ENCODE measurements at regions not wholly inside any gene's neighbourhood (a gene's known extent, or its start where the extent isn't known, plus 50 kb on each side); places are given as distances from the start of the nearest gene placed in this dataset.

GRCh38 chr1:221910222-221910621 lies 168.3 kb upstream of the DUSP10 start:
- no peak for TF ChIP-seq CTCF (IDR thresholded peaks at IDR 0.05)
- Histone ChIP-seq H3K4me1 (no peaks in the 10 kb centered on the region), H3K27ac (no peak overlapping the region), H3K9me3 (ENCODE audit: control insufficient read depth, low read length) (no peaks in the 10 kb centered on the region), H3K4me2 (ENCODE audit: low read length) (no peak overlapping the region), H3K36me3 (ENCODE audit: control insufficient read depth, insufficient read depth, low read length) (no peaks in the 10 kb centered on the region), H3K27me3 (ENCODE audit: control insufficient read depth, insufficient read depth, low read length) (no peaks in the 10 kb centered on the region), H3K9ac (no peak overlapping the region), H3K4me3 (ENCODE audit: low read depth, low read length) (no peak overlapping the region), H2AFZ (no peak overlapping the region), H3K79me2 (no peaks in the 10 kb centered on the region)

- Histone ChIP-seq H3K36me3 (ENCODE audit: control insufficient read depth, insufficient read depth, low read length) (no peaks in the 10 kb centered on the region), H3K9ac (no peak overlapping the region), H3K4me2 (ENCODE audit: low read length) (no peak overlapping the region), H3K79me2 (no peaks in the 10 kb centered on the region), H2AFZ (no peak overlapping the region), H3K4me3 (ENCODE audit: low read depth, low read length) (no peak overlapping the region), H3K9me3 (ENCODE audit: control insufficient read depth, low read length) (no peaks in the 10 kb centered on the region), H3K27me3 (ENCODE audit: control insufficient read depth, insufficient read depth, low read length) (no peaks in the 10 kb centered on the region), H3K4me1 (no peaks in the 10 kb centered on the region), H3K27ac (no peak overlapping the region)
- no peak for TF ChIP-seq CTCF (IDR thresholded peaks at IDR 0.05)
Observed at GRCh38 chr1:221908573-221908972, 166.7 kb upstream of the DUSP10 start.

DNA sequence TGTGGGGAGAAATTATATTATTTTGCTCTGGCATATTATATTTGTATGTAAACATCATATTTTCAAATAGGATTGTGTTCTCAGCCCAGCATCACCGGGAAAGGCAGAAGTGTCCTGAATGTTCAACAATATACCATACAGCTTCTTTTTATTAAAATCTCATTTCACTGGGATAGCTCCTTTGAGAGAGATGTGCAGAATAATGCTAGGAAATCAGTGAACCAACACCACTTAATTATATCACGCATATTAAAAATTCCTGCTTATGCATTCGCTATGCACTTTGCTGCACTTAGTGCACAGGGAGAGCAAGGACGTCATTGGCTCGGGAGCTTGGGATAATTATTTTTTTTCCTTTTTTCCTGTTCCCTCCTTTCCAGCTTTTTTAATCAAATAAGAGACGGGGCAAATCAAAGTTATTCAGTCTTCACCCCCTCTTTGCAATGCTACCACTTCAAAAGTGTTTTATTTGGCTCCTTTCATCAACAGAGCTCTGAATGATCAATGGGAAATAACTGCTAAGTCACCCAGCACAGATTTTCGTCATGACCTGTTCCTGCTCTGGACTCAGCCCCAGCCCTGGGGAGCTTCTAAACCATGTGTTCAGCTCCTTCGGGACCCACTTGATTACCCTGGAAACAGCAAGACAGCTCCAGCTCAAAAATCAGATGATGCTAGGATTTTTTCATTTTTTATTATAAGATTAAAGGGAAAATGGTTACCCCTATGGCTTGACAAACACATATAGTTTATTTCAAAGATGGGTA lies 165.5 kb upstream of the DUSP10 start:
- no peaks in the 10 kb centered on the region for H3K27me3 ChIP-seq (ENCODE audit: control insufficient read depth, insufficient read depth, low read length)
- no peaks in the 10 kb centered on the region for H3K79me2 ChIP-seq
- H3K4me1 ChIP-seq = no peaks in the 10 kb centered on the region
- H3K9me3 ChIP-seq (ENCODE audit: control insufficient read depth, low read length) = no peaks in the 10 kb centered on the region
- H3K4me3 ChIP-seq (ENCODE audit: low read depth, low read length) = no peak overlapping the region
- H3K36me3 ChIP-seq (ENCODE audit: control insufficient read depth, insufficient read depth, low read length) = no peaks in the 10 kb centered on the region
- no peak overlapping the region for H3K27ac ChIP-seq
- H3K4me2 ChIP-seq (ENCODE audit: low read length) = no peak overlapping the region
- TF ChIP-seq CTCF (IDR thresholded peaks at IDR 0.05) = no peak
- no peak overlapping the region for H2AFZ ChIP-seq
- no peak overlapping the region for H3K9ac ChIP-seq

DNA sequence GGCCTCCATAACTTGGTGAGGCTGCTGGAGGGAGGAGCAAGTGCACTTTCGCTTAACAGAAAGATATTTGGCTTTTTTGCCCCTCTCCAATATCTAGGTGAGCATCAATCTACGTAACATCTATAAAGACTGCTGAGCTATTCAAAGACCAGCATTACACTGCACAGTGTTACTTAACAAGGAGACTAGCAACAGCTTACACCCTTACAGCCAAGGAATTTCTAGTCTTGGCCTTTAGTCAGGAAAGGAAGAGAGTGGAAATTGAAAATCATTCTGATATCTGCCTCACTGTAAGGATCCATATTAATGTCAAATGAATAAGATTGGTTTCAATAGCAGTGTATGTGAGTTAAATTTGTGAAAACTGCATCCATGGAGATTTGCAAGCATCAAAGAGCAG lies 163.9 kb upstream of the DUSP10 start:
- no peaks in the 10 kb centered on the region for H3K9me3 ChIP-seq (ENCODE audit: control insufficient read depth, low read length)
- H3K79me2 ChIP-seq = no peaks in the 10 kb centered on the region
- no peaks in the 10 kb centered on the region for H3K27me3 ChIP-seq (ENCODE audit: control insufficient read depth, insufficient read depth, low read length)
- TF ChIP-seq CTCF (IDR thresholded peaks at IDR 0.05) = no peak
- H3K36me3 ChIP-seq (ENCODE audit: control insufficient read depth, insufficient read depth, low read length) = no peaks in the 10 kb centered on the region
- H3K4me2 ChIP-seq (ENCODE audit: low read length) = no peak overlapping the region
- H3K4me3 ChIP-seq (ENCODE audit: low read depth, low read length) = no peak overlapping the region
- H3K4me1 ChIP-seq = no peaks in the 10 kb centered on the region
- H2AFZ ChIP-seq = no peak overlapping the region
- H3K27ac ChIP-seq = no peak overlapping the region
- no peak overlapping the region for H3K9ac ChIP-seq

- Histone ChIP-seq H3K79me2 (no peaks in the 10 kb centered on the region), H3K4me1 (no peaks in the 10 kb centered on the region), H3K9ac (no peak overlapping the region), H3K4me3 (ENCODE audit: low read depth, low read length) (no peak overlapping the region), H2AFZ (no peak overlapping the region), H3K4me2 (ENCODE audit: low read length) (no peak overlapping the region), H3K27me3 (ENCODE audit: control insufficient read depth, insufficient read depth, low read length) (no peaks in the 10 kb centered on the region), H3K27ac (no peak overlapping the region), H3K9me3 (ENCODE audit: control insufficient read depth, low read length) (no peaks in the 10 kb centered on the region), H3K36me3 (ENCODE audit: control insufficient read depth, insufficient read depth, low read length) (no peaks in the 10 kb centered on the region)
- no peak for TF ChIP-seq CTCF (IDR thresholded peaks at IDR 0.05)
Observed at GRCh38 chr1:221904319-221904718, 162.4 kb upstream of the DUSP10 start.
